Middle frontal gyrus (tissue), 1 donor: ENCODE measurements at regions not wholly inside any gene's neighbourhood (a gene's known extent, or its start where the extent isn't known, plus 50 kb on each side); places are given as distances from the start of the nearest gene placed in this dataset.
"Not testable (repeated sequence)": the region's sequence is repeated elsewhere in the genome, so short reads cannot be mapped to it uniquely, and the experiment has no call there.

ENCODE experiments used
- DNase-seq: peaks from one replicate; pipeline ENCODE4 v3.0.0-alpha.2; 2015; ENCODE audit warnings: low spot score; ENCODE audit errors: extremely low spot score

DNA sequence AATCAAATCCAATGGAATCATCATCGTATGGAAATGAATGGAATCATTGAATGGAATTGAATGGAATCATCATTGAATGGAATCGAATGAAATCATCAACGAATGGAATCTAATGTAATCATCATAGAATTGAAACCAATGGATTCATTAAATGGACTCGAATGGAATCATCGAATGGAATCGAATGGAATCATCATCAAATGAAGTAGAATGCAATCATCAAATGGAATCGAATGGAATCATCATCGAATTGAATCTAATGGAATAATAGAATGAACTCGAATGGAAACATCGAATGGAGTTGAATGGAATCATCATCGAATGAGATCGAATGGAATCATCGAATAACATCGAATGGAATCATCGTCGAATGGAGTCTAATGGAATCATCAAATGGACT is 232.8 kb downstream of the SHCBP1 start:
- not testable (repeated sequence) for DNase-seq

DNA sequence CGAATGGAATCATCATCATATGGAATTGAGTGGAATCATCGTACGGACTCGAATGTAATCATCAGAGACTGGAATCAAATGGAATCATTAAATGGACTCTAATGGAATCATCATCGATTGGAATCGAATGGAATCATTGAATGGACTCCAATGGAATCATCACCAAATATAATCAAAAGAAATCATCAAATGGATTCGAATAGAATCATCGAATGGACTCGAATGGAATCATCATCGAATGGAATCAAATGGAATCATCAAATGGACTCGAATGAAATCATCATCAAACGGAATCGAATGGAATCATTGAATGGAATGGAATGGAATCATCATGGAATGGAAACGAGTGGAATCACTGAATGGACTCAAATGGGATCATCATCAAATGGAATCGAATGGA is 233.5 kb downstream of the SHCBP1 start:
- not testable (repeated sequence) for DNase-seq

DNA sequence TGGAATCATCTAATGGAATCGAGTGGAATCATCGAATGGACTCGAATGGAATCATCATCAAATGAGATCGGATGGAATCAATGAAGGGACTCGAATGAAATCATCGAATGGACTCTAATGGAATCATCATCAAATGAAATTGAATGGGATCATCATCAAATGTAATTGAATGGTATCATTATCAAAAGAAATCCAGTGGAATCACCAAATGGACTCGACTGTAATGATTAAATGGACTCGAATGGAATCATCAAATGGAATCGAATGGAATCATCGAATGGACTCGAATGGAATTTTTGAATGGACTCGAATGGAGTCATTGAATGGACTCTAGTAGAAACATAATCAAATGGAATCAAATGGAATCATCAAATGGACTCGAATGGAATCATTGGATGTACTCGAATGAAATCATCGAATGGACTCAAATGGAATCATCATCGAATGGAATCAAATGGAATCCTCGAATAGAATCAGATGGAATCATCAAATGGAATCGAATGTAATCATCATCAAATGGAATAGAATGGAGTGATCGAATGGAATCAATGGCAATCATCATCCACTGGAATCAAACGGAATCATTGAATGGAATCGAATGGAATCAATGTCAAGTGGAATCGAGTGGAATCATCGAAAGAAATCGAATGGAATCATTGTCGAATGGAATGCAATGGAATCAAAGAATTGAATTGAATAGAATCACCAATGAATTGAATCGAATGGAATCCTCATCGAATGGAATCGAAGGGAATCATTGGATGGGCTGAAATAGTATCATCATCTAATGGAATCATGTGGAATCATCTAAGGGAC is 234.2 kb downstream of the SHCBP1 start:
- not testable (repeated sequence) for DNase-seq

DNA sequence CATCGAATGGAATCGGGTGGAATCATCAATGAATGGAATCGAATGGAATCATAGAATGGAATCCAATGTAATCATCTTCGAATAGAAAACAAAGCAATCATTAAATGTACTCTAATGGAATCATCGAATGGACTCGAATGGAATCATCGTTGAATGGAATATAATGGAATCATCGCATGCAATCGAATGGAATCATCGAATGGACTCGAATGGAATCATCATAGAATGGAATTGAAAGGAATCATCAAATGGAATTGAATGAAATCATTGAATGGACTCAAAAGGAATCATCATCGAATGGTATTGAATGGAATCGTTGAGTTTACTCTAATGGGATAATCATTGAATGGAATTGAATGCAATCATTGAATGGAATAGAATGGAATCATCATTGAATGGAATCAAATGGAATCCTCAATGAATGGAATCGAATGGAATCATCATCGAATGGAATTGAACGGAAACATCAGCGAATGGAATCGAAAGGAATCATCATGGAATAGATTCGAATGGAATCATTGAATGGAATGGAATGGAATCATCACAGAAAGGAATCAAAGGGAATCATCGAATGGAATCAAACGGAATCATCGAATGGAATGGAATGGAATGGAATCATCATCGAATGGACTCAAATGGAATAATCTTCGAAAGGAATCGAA is 234.9 kb downstream of the SHCBP1 start:
- DNase-seq = peak; percentile 59

DNA sequence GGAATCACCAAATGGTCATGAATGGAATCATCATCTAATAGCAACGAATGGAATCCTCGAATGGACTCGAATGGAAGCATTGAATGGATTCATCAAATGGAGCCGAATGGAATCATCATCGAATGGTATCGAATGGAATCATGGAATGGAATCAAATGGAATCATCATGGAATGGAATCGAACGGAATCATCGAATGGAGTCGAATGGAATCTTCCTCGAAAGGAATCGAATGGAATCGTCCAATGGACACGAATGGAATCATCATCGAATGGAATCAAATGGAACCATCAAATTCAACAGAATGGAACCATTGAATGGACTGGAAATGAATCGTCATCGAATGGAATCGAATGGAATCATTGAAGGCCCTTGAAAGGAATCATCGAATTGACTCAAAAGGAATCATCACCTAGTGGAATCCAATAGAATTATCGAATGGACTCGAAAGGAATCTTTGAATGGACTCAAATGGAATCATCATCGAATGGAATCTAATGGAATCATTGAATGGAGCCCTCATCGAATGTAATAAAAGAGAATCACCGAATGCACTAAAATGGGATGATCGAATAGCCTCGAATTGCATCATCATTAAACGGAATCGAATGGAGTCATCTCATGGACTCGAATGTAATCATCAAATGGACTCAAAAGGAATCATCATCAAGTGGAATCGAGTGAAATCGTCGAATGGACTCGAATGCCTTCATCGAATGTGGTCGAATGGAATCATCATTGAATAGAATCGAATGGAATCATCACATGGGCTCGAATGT is 236.7 kb downstream of the SHCBP1 start:
- peak; percentile 3 for DNase-seq

DNA sequence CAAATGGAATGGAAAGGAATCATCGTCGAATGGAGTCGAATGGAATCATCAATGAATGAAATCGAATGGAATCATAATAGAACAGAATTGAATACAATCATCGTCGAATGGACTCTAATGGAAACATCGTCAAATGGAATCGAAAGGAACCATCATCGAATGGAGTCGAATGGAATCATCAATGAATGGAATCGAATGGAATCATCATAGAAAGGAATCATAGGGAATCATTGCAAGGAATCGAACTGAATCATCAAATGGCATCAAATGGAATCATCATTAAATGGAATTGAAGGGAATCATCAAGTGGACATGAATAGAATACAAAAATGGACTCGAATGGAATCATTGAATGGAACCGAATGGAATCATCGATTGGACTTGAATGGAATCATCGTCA is 237.6 kb downstream of the SHCBP1 start:
- not testable (repeated sequence) for DNase-seq

DNA sequence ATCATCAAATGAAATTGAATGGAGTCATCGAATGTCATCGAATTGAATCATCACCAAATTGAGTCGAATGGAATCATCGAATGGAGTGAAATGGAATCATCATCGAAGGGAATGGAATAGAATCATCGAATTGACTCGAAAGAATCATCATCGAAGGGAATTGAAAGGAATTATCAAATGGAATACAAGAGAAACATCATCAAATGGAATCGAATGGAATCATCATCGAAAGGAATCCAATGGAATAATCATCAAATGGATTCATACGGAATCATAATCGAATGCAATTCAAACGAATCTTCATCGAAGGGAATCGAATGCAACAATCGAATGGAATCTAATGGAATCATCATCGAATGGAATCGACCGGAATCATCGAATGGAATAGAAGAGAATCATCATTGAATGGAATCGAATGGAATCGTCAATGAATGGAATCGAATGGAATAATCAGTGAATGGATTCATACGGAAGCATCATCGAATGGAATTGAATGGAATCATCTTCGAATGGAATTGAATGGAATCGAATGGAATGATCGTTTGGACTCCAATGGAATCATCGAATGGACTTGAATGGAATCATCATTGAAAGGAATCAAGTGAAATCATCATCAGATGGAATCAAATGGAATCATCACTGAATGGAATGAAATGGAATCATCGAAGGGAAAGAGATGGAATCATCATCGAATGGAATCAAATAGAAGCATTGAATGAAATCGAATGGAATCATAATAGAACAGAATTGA is 238.2 kb downstream of the SHCBP1 start:
- DNase-seq = peak; percentile 4

DNA sequence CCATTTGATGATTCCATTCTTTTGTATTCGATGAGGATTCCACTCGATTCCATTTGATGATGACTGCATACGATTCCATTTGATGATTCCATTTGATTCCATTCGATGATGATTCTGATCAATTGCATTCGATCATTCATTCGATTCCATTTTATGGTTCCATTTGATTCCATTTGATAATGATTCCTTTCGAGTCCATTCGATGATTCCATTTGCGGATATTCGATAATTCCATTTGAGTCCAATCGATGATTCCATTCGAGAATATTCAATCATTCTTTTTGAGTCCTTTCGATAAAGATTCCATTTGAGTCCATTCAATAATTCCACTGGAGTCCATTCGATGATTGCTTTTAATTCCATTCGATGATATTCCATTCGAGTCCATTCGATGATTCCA is 239.1 kb downstream of the SHCBP1 start:
- DNase-seq = not testable (repeated sequence)

DNA sequence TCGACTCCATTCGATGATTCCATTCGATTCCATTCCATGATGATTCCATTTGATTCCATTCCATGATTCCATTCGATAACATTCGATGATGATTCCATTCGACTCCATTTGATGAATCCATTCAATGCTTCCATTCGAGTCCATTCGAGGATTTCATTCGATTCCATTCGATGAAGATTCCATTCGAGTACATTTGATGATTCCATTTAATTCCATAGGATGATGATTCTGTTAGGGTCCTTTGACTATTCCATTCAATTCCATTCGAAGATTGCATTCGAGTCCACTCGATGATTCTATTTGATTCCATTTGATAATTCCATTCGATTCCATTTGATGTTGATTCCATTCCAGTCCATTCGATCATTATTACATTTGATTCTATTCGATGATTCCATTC is 239.8 kb downstream of the SHCBP1 start:
- DNase-seq = not testable (repeated sequence)
